Right renal pelvis (tissue), 4 donors: ENCODE measurements at regions not wholly inside any gene's neighbourhood (a gene's known extent, or its start where the extent isn't known, plus 50 kb on each side); places are given as distances from the start of the nearest gene placed in this dataset.

Experiments used
- DNase-seq, 4 donors: peaks; one replicate each; pipeline ENCODE4 v3.0.0-alpha.2; 2013; ENCODE audit warnings: low read depth in 4 of 4, low spot score in 3 of 4, missing footprints in 1 of 4

GRCh38 chr7:54632696-54633095 is 90.5 kb downstream of the VSTM2A start:
- DNase-seq: no peak

- DNase-seq: no peak
Measured at GRCh38 chr7:54629771-54630170, 87.6 kb downstream of the VSTM2A start.

- DNase-seq: no peak
Measured at GRCh38 chr7:54622696-54623309, 80.6 kb downstream of the VSTM2A start.
